ENCODE measurements at regions not wholly inside any gene's neighbourhood (a gene's known extent, or its start where the extent isn't known, plus 50 kb on each side); places are given as distances from the start of the nearest gene placed in this dataset.
"Not testable (repeated sequence)": the region's sequence is repeated elsewhere in the genome, so short reads cannot be mapped to it uniquely, and the experiment has no call there.

GRCh38 chr19:29873801-29874575, 62.2 kb downstream of the CCNE1 start:
- Histone ChIP-seq H3K4me3 (ENCODE audit: low read length) (no peak overlapping the region), H3K4me1 (ENCODE audit: control insufficient read depth in 2 of 2, insufficient read depth in 2 of 2, low read length in 2 of 2) (no peaks in the 10 kb centered on the region), H3K27me3 (ENCODE audit: control insufficient read depth in 2 of 2, insufficient read depth in 2 of 2, low read length in 2 of 2) (no peaks in the 10 kb centered on the region), H3K36me3 (ENCODE audit: control insufficient read depth in 2 of 3, insufficient read depth in 3 of 3, low read length in 3 of 3) (no peaks in the 10 kb centered on the region), H3K9me3 (ENCODE audit: control insufficient read depth in 2 of 3, low read length in 3 of 3) (no peaks in the 10 kb centered on the region), H3K27ac (ENCODE audit: low read depth, low read length) (no peak overlapping the region)
- ATAC-seq (no peak), DNase-seq (no peak)
- H3K27ac Mint-ChIP-seq = no peak overlapping the region
- H3K4me1 Mint-ChIP-seq = peaks cover 0 to 15% (median 9%) of the 10 kb centered on the region in 7 donors
- ChIA-PET POLR2A (no interaction called here), CTCF (interaction anchor here (0.6 to 6.7 kb wide), 15 partner anchors 16 to 202 kb away, joined by 3 to 90 read pairs (median 4); no protein-coding TSS in a partner anchor)
- H3K4me3 Mint-ChIP-seq = peak overlapping the region in 9 of 10 donors; percentile 29 to 82 (median 51)
- no peaks in the 10 kb centered on the region for H3K36me3 Mint-ChIP-seq
- H3K27me3 Mint-ChIP-seq = peaks cover 12 to 25% (median 14%) of the 10 kb centered on the region in 5 donors
- H3K9me3 Mint-ChIP-seq = peaks cover 0 to under 1% (median 0%) of the 10 kb centered on the region in 11 donors
- intact Hi-C loops (cut with micrococcal nuclease) = loop anchor here (1.0 to 10.0 kb wide), 9 partner anchors 16 to 781 kb away; partner anchors contain the start of genes CCNE1 (in 2 of the 2) and POP4 (in 1 of the 2)

- ChIA-PET POLR2A (no interaction called here), CTCF (interaction anchor here (6.7 kb wide), 1 partner anchor 144 kb away, joined by 90 read pairs; no protein-coding TSS in a partner anchor)
- Mint-ChIP-seq H3K27me3 (peaks cover 18 to 29% (median 21%) of the 10 kb centered on the region in 5 donors), H3K4me3 (no peak overlapping the region), H3K27ac (no peak overlapping the region), H3K36me3 (no peaks in the 10 kb centered on the region), H3K4me1 (peaks cover 0 to 15% (median 9%) of the 10 kb centered on the region in 7 donors), H3K9me3 (no peaks in the 10 kb centered on the region)
- Histone ChIP-seq H3K9me3 (ENCODE audit: control insufficient read depth in 2 of 3, low read length in 3 of 3) (no peaks in the 10 kb centered on the region), H3K27ac (ENCODE audit: low read depth, low read length) (no peak overlapping the region), H3K36me3 (ENCODE audit: control insufficient read depth in 2 of 3, insufficient read depth in 3 of 3, low read length in 3 of 3) (no peaks in the 10 kb centered on the region), H3K4me3 (ENCODE audit: low read length) (no peak overlapping the region), H3K27me3 (ENCODE audit: control insufficient read depth in 2 of 2, insufficient read depth in 2 of 2, low read length in 2 of 2) (no peaks in the 10 kb centered on the region), H3K4me1 (ENCODE audit: control insufficient read depth in 2 of 2, insufficient read depth in 2 of 2, low read length in 2 of 2) (no peaks in the 10 kb centered on the region)
- no peak for DNase-seq
- ATAC-seq = no peak
- intact Hi-C loops (cut with micrococcal nuclease) = loop anchor here in 1 of 2 donors (10.0 kb wide), 2 partner anchors 271 to 779 kb away; partner anchors contain the start of gene POP4
Measured at GRCh38 chr19:29875931-29876330, 64.1 kb downstream of the CCNE1 start.

DNA sequence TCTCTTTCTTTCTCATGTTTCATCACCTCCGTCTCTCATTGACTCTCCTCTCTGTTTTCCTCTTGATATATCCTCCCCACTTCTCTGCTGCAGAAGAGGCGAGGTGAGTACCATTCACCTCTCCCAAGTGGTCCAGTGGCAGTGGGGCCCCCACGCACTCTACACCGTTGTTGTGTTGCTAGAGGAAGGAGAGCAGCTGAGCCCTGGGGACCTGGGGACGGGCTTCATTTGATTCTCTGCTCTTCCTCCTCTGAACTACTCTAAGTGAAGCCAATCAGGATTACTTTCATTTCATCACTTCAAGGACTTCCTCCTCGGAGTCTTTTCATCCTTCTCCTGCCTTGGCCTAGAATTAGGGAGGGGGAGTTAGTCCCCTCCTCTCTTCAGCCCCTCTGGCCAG, 64.6 kb downstream of the CCNE1 start:
- Histone ChIP-seq H3K9me3 (ENCODE audit: control insufficient read depth in 2 of 3, low read length in 3 of 3) (no peaks in the 10 kb centered on the region), H3K4me1 (ENCODE audit: control insufficient read depth in 2 of 2, insufficient read depth in 2 of 2, low read length in 2 of 2) (no peaks in the 10 kb centered on the region), H3K4me3 (ENCODE audit: low read length) (no peak overlapping the region), H3K36me3 (ENCODE audit: control insufficient read depth in 2 of 3, insufficient read depth in 3 of 3, low read length in 3 of 3) (no peaks in the 10 kb centered on the region), H3K27ac (ENCODE audit: low read depth, low read length) (no peak overlapping the region), H3K27me3 (ENCODE audit: control insufficient read depth in 2 of 2, insufficient read depth in 2 of 2, low read length in 2 of 2) (no peaks in the 10 kb centered on the region)
- ATAC-seq = no peak
- H3K27ac Mint-ChIP-seq = no peak overlapping the region
- H3K9me3 Mint-ChIP-seq = no peaks in the 10 kb centered on the region
- no peak for DNase-seq
- ChIA-PET CTCF (interaction anchor here (6.7 kb wide), 1 partner anchor 145 kb away, joined by 90 read pairs; no protein-coding TSS in a partner anchor), POLR2A (no interaction called here)
- no peaks in the 10 kb centered on the region for H3K36me3 Mint-ChIP-seq
- peak overlapping the region in 4 of 10 donors; percentile 7 to 56 (median 19) for H3K4me3 Mint-ChIP-seq
- peaks cover 14 to 29% (median 19%) of the 10 kb centered on the region in 5 donors for H3K27me3 Mint-ChIP-seq
- H3K4me1 Mint-ChIP-seq = peaks cover 0 to 15% (median 9%) of the 10 kb centered on the region in 7 donors
- intact Hi-C loops (cut with micrococcal nuclease) = loop anchor here in 1 of 2 donors (10.0 kb wide), 2 partner anchors 272 to 778 kb away; partner anchors contain the start of gene POP4

- H3K36me3 Mint-ChIP-seq; H3K4me3 ChIP-seq (ENCODE audit: low read length); H3K36me3 ChIP-seq (ENCODE audit: control insufficient read depth in 2 of 3, insufficient read depth in 3 of 3, low read length in 3 of 3); H3K9me3 Mint-ChIP-seq; DNase-seq; H3K27ac ChIP-seq (ENCODE audit: low read depth, low read length); H3K27me3 ChIP-seq (ENCODE audit: control insufficient read depth in 2 of 2, insufficient read depth in 2 of 2, low read length in 2 of 2); H3K27ac Mint-ChIP-seq; ATAC-seq; H3K4me1 ChIP-seq (ENCODE audit: control insufficient read depth in 2 of 2, insufficient read depth in 2 of 2, low read length in 2 of 2); POLR2A ChIA-PET; H3K9me3 ChIP-seq (ENCODE audit: control insufficient read depth in 2 of 3, low read length in 3 of 3): not testable (repeated sequence)
- Mint-ChIP-seq H3K27me3 (peaks cover 13 to 25% (median 17%) of the 10 kb centered on the region in 5 donors), H3K4me1 (peaks cover 0 to 14% (median 9%) of the 10 kb centered on the region in 7 donors), H3K4me3 (peak overlapping the region in 1 of 10 donors; percentile 56)
- intact Hi-C loops (cut with micrococcal nuclease) = loop anchor here in 1 of 2 donors (10.0 kb wide), 2 partner anchors 272 to 778 kb away; partner anchors contain the start of gene POP4
- CTCF ChIA-PET = interaction anchor here (0.7 kb wide), 1 partner anchor 87 kb away, joined by 5 read pairs; no protein-coding TSS in a partner anchor
Measured at GRCh38 chr19:29876908-29877307, 65.1 kb downstream of the CCNE1 start.

GRCh38 chr19:29878973-29879654, 62.9 kb upstream of the URI1 start:
- no peaks in the 10 kb centered on the region for H3K4me1 ChIP-seq (ENCODE audit: control insufficient read depth in 2 of 2, insufficient read depth in 2 of 2, low read length in 2 of 2)

DNA sequence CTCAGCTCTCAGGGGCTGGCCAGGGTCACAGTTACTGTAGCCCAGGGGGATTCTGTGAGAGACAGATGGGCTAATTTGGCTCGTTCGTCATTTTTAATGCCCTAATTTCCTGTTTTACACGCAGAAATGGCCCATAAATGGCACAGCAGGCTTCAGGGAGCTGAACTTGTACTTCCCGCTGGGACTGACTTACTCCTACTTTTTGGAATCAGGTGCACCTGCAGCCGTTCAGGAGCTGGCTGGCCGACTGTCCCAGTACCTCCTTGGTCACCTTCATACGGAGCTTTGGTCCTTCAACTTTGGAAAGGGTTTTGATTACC, 62.4 kb upstream of the URI1 start:
- intact Hi-C loops (cut with micrococcal nuclease) = loop anchor here in 1 of 2 donors (10.0 kb wide), 2 partner anchors 275 to 775 kb away; partner anchors contain the start of gene POP4

More at GRCh38 chr19:29878973-29879654, 62.9 kb upstream of the URI1 start:
- CTCF ChIA-PET = interaction anchor here (0.7 kb wide), 1 partner anchor 123 kb away, joined by 3 read pairs; no protein-coding TSS in a partner anchor
- Histone ChIP-seq H3K4me3 (ENCODE audit: low read length) (no peak overlapping the region), H3K36me3 (ENCODE audit: control insufficient read depth in 2 of 3, insufficient read depth in 3 of 3, low read length in 3 of 3) (no peaks in the 10 kb centered on the region), H3K27ac (ENCODE audit: low read depth, low read length) (no peak overlapping the region), H3K9me3 (ENCODE audit: control insufficient read depth in 2 of 3, low read length in 3 of 3) (no peaks in the 10 kb centered on the region), H3K27me3 (ENCODE audit: control insufficient read depth in 2 of 2, insufficient read depth in 2 of 2, low read length in 2 of 2) (no peaks in the 10 kb centered on the region)
- no peak for DNase-seq
- peaks cover 0 to 7% (median 0%) of the 10 kb centered on the region in 7 donors for H3K4me1 Mint-ChIP-seq
- peaks cover 9 to 18% (median 10%) of the 10 kb centered on the region in 5 donors for H3K27me3 Mint-ChIP-seq
- no peak for ATAC-seq
- H3K9me3 Mint-ChIP-seq = no peaks in the 10 kb centered on the region
- POLR2A ChIA-PET = interaction anchor here (1.3 kb wide), 1 partner anchor 149 kb away, joined by 3 read pairs; no protein-coding TSS in a partner anchor
- H3K4me3 Mint-ChIP-seq = no peak overlapping the region
- intact Hi-C loops (cut with micrococcal nuclease) = loop anchor here in 1 of 2 donors (10.0 kb wide), 2 partner anchors 274 to 776 kb away; partner anchors contain the start of gene POP4
- H3K27ac Mint-ChIP-seq = no peak overlapping the region
- no peaks in the 10 kb centered on the region for H3K36me3 Mint-ChIP-seq

More for the DNA sequence above, 62.4 kb upstream of the URI1 start:
- Histone ChIP-seq H3K27ac (ENCODE audit: low read depth, low read length) (no peak overlapping the region), H3K9me3 (ENCODE audit: control insufficient read depth in 2 of 3, low read length in 3 of 3) (no peaks in the 10 kb centered on the region), H3K36me3 (ENCODE audit: control insufficient read depth in 2 of 3, insufficient read depth in 3 of 3, low read length in 3 of 3) (no peaks in the 10 kb centered on the region), H3K4me3 (ENCODE audit: low read length) (no peak overlapping the region), H3K4me1 (ENCODE audit: control insufficient read depth in 2 of 2, insufficient read depth in 2 of 2, low read length in 2 of 2) (no peaks in the 10 kb centered on the region), H3K27me3 (ENCODE audit: control insufficient read depth in 2 of 2, insufficient read depth in 2 of 2, low read length in 2 of 2) (no peaks in the 10 kb centered on the region)
- Mint-ChIP-seq H3K27me3 (peaks cover 9 to 18% (median 10%) of the 10 kb centered on the region in 5 donors), H3K9me3 (no peaks in the 10 kb centered on the region), H3K4me3 (no peak overlapping the region), H3K27ac (no peak overlapping the region), H3K4me1 (peaks cover 0 to 7% (median 0%) of the 10 kb centered on the region in 7 donors), H3K36me3 (no peaks in the 10 kb centered on the region)
- POLR2A ChIA-PET = interaction anchor here (1.3 kb wide), 1 partner anchor 149 kb away, joined by 3 read pairs; no protein-coding TSS in a partner anchor
- no peak for DNase-seq
- ATAC-seq = no peak
- CTCF ChIA-PET = no interaction called here
